ENCODE measurements at regions not wholly inside any gene's neighbourhood (a gene's known extent, or its start where the extent isn't known, plus 50 kb on each side); places are given as distances from the start of the nearest gene placed in this dataset.
"Not testable (repeated sequence)": the region's sequence is repeated elsewhere in the genome, so short reads cannot be mapped to it uniquely, and the experiment has no call there.

DNA sequence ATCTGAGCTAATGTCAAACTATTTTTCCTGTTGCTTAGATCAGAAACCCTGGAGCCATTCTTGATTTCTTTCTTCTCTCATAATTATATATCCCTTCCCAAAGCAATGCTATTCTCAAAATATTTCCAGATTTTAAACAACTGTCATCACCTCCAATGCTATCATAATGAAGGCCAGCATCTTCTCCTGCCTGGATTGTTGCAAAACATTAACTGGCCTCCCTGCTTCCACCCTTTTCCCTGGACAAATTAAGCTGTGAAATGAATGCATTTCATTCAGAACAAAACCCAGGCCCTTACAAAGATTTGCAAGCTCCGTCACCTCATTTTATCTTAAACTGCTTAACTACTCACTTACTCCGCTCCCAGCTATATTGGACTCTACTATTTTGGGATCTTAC, 535.3 kb upstream of the HS3ST5 start:
- no peak for ATAC-seq
- no peaks in the 10 kb centered on the region for H3K4me1 Mint-ChIP-seq (ENCODE audit: low read depth)
- ChIA-PET CTCF (no interaction called here), POLR2A (no interaction called here)
- H3K9me3 Mint-ChIP-seq (ENCODE audit: insufficient read depth), result peaks cover 4% of the 10 kb centered on the region
- H3K36me3 Mint-ChIP-seq (ENCODE audit: low read depth), result no peaks in the 10 kb centered on the region
- H3K27ac Mint-ChIP-seq, result no peak overlapping the region
- no peaks in the 10 kb centered on the region for H3K27me3 Mint-ChIP-seq (ENCODE audit: low read depth)
- no peak for DNase-seq
- no peak overlapping the region for H3K4me3 Mint-ChIP-seq

DNA sequence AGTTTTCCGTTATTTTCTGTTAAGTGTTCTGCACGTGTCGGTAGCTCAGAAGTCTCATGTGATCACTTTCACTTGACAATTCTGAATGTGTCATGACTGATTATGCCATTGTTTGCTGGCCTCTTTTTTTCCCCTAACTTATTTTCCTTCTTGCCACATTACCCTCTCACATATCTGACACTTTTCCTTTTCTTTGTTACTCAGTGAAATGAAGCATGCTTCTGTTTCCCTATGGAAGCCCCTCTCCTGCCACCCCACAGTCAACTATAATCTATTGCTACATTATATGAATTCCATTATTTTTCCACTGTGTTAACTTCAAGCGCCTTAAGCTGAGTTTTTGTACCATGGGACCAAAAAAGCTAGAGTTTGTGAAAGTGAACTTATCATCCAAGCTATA, 531.6 kb upstream of the HS3ST5 start:
- Mint-ChIP-seq H3K36me3 (ENCODE audit: low read depth) (no peaks in the 10 kb centered on the region), H3K4me3 (no peak overlapping the region)
- POLR2A ChIA-PET, result no interaction called here

DNA sequence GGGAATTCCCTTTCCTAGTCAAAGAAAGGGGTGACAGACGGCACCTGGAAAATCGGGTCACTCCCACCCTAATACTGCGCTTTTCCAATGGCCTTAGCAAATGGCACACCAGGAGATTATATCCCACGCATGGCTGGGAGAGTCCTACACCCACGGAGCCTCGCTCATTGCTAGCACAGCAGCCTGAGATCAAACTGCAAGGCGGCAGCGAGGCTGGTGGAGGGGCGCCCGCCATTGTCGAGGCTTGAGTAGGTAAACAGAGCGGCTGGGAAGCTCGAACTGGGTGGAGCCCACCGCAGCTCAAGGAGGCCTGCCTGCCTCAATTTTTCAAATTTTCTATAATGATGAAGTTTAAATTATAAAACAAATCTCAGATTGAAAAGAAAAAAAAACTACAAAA, 522.7 kb upstream of the HS3ST5 start:
- H3K27me3 Mint-ChIP-seq (ENCODE audit: low read depth); ATAC-seq; H3K9me3 Mint-ChIP-seq (ENCODE audit: insufficient read depth); H3K27ac Mint-ChIP-seq; H3K4me3 Mint-ChIP-seq; H3K36me3 Mint-ChIP-seq (ENCODE audit: low read depth); H3K4me1 Mint-ChIP-seq (ENCODE audit: low read depth); DNase-seq; POLR2A ChIA-PET; CTCF ChIA-PET: not testable (repeated sequence)

More for the DNA sequence above, 531.6 kb upstream of the HS3ST5 start:
- Mint-ChIP-seq H3K27me3 (ENCODE audit: low read depth) (no peaks in the 10 kb centered on the region), H3K4me1 (ENCODE audit: low read depth) (no peaks in the 10 kb centered on the region), H3K27ac (no peak overlapping the region), H3K9me3 (ENCODE audit: insufficient read depth) (peaks cover 9% of the 10 kb centered on the region)
- no peak for DNase-seq
- no peak for ATAC-seq
- CTCF ChIA-PET, result no interaction called here

DNA sequence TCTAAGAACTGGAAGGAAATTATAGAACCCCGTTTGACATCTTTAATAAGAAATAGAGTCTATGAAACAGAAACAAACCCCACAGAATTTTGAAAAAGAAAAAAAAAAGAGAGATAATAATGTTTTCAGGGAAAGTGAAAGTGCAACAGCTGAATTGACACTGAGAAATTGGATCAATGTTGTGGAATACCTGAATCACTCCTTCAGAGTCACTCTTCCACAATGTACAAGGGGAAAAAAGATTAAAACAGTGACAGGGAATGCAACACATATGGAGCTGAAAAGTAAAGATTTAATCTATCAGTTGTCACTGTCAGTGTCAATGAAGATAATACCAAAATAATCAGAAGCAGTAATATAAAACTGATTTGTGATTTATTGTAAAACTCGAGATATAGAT, 520.8 kb upstream of the HS3ST5 start:
- no peaks in the 10 kb centered on the region for H3K36me3 Mint-ChIP-seq (ENCODE audit: low read depth)
- ChIA-PET CTCF (no interaction called here), POLR2A (no interaction called here)
- no peaks in the 10 kb centered on the region for H3K27me3 Mint-ChIP-seq (ENCODE audit: low read depth)
- H3K4me1 Mint-ChIP-seq (ENCODE audit: low read depth), result no peaks in the 10 kb centered on the region
- ATAC-seq (no peak), DNase-seq (no peak)
- H3K9me3 Mint-ChIP-seq (ENCODE audit: insufficient read depth), result peaks cover 10% of the 10 kb centered on the region
- no peak overlapping the region for H3K27ac Mint-ChIP-seq
- no peak overlapping the region for H3K4me3 Mint-ChIP-seq

DNA sequence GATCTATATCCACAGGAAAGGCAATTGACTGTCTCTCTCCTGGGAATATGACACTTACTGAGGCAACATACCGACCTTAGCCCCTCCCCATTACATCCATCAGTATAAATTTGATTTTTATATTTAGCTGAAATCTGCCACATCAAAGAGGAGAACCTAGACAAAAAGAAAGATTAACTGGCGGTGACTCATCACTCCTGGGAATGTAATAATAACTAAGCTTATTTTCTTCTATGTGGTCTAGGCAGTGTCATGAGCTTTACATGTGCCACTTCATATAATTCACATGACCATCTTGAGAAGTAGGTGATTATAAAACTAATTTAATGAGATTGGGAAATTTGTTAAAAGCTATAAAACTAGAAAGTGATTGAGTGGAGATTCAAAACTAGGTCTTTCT, 520.0 kb upstream of the HS3ST5 start:
- POLR2A ChIA-PET, result no interaction called here
- CTCF ChIA-PET, result no interaction called here

DNA sequence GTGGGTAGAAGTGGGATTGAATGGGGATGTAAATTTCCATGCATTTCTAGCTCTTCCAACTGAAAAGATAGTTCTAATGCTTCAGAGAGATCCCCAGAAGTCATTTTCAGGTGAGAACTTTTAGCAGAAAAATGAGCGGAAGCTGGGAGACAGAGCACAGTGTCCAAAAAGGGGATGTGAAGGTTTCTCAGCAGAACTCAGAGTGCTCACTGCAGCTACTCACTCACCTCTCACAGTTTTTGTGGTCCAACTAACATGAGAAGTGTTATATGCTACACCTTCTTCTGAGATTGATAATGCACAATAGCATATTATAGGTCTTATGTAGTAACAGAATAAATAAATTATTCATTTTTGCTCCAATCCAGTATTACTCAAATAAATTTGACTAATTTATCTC, 519.2 kb upstream of the HS3ST5 start:
- CTCF ChIA-PET, result no interaction called here

More for the DNA sequence above, 520.0 kb upstream of the HS3ST5 start:
- DNase-seq (no peak), ATAC-seq (no peak)
- Mint-ChIP-seq H3K36me3 (ENCODE audit: low read depth) (no peaks in the 10 kb centered on the region), H3K4me3 (no peak overlapping the region), H3K4me1 (ENCODE audit: low read depth) (no peaks in the 10 kb centered on the region), H3K27ac (no peak overlapping the region), H3K27me3 (ENCODE audit: low read depth) (no peaks in the 10 kb centered on the region), H3K9me3 (ENCODE audit: insufficient read depth) (peaks cover 10% of the 10 kb centered on the region)

DNA sequence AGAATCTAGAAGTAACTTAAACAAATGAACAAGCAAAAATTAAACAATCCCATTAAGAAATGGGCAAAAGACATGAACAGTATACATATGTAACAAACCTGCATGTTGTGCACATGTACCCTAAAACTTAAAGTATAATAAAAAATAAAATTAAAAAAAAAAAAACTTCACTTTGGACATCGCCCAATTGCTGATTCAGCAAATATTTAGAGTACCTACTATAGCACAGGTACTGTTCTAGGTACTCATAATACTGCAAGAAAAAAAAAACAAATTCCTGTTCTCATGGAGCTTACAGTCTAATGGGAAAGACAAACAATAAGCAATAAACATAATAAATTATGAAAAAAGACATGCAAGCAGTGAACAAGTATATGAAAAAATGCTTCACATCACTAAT, 501.5 kb upstream of the HS3ST5 start:
- CTCF ChIA-PET, result no interaction called here
- POLR2A ChIA-PET, result no interaction called here

More for the DNA sequence above, 519.2 kb upstream of the HS3ST5 start:
- H3K36me3 Mint-ChIP-seq (ENCODE audit: low read depth), result no peaks in the 10 kb centered on the region
- H3K4me3 Mint-ChIP-seq, result no peak overlapping the region
- peaks cover 10% of the 10 kb centered on the region for H3K9me3 Mint-ChIP-seq (ENCODE audit: insufficient read depth)
- no peak overlapping the region for H3K27ac Mint-ChIP-seq
- no peaks in the 10 kb centered on the region for H3K4me1 Mint-ChIP-seq (ENCODE audit: low read depth)
- ATAC-seq (no peak), DNase-seq (no peak)
- POLR2A ChIA-PET, result no interaction called here
- no peaks in the 10 kb centered on the region for H3K27me3 Mint-ChIP-seq (ENCODE audit: low read depth)

DNA sequence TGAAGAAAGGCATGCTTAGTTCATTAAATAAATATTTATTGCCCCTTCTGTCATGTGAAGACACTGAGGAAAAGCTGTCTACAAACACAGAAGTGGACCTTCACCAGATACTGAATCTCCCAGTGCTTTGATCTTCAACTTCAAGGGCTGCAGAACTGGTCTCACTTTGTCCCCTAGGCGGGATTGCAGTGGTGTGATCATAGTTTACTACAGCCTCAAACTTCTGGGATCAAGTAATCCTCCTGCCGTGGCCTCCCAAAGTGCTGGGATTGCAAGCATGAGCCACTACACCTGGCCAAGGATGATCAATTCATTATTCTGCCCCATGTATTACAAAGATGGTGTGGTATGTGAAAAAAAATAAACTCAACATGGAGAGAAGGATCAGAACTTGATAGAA, 496.2 kb upstream of the HS3ST5 start:
- POLR2A ChIA-PET, result no interaction called here

More for the DNA sequence above, 501.5 kb upstream of the HS3ST5 start:
- H3K27me3 Mint-ChIP-seq (ENCODE audit: low read depth), result no peaks in the 10 kb centered on the region
- DNase-seq (no peak), ATAC-seq (no peak)
- H3K9me3 Mint-ChIP-seq (ENCODE audit: insufficient read depth), result peaks cover 13% of the 10 kb centered on the region
- H3K27ac Mint-ChIP-seq, result no peak overlapping the region
- no peak overlapping the region for H3K4me3 Mint-ChIP-seq
- H3K36me3 Mint-ChIP-seq (ENCODE audit: low read depth), result no peaks in the 10 kb centered on the region
- no peaks in the 10 kb centered on the region for H3K4me1 Mint-ChIP-seq (ENCODE audit: low read depth)

DNA sequence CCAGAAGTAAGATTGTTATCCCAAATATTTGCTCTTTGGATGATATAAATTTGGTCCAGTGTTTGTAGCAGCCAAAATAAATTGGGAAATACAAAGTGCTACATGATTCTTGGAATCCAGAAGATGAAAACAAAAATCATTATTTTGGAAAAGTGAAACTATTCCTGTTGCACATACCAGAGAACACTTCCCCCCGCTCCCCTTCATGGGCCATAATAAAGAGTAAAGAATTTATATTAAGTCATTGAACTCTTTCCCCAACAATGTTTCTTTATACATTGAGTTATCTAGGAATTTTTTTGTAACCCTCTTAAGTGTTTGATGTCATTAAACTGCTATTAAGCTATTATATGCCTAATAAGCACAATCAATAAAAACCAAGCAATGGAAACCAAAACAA, 490.4 kb upstream of the HS3ST5 start:
- no peak for ATAC-seq
- no peaks in the 10 kb centered on the region for H3K27me3 Mint-ChIP-seq (ENCODE audit: low read depth)
- H3K4me3 Mint-ChIP-seq, result no peak overlapping the region
- H3K36me3 Mint-ChIP-seq (ENCODE audit: low read depth), result no peaks in the 10 kb centered on the region
- H3K27ac Mint-ChIP-seq, result no peak overlapping the region
- DNase-seq, result no peak
- no peaks in the 10 kb centered on the region for H3K9me3 Mint-ChIP-seq (ENCODE audit: insufficient read depth)
- H3K4me1 Mint-ChIP-seq (ENCODE audit: low read depth), result no peaks in the 10 kb centered on the region
- ChIA-PET CTCF (no interaction called here), POLR2A (no interaction called here)

More for the DNA sequence above, 496.2 kb upstream of the HS3ST5 start:
- Mint-ChIP-seq H3K4me1 (ENCODE audit: low read depth) (no peaks in the 10 kb centered on the region), H3K36me3 (ENCODE audit: low read depth) (no peaks in the 10 kb centered on the region), H3K27me3 (ENCODE audit: low read depth) (no peaks in the 10 kb centered on the region), H3K27ac (no peak overlapping the region), H3K4me3 (no peak overlapping the region), H3K9me3 (ENCODE audit: insufficient read depth) (peaks cover 9% of the 10 kb centered on the region)
- ATAC-seq, result no peak
- CTCF ChIA-PET, result no interaction called here
- no peak for DNase-seq

DNA sequence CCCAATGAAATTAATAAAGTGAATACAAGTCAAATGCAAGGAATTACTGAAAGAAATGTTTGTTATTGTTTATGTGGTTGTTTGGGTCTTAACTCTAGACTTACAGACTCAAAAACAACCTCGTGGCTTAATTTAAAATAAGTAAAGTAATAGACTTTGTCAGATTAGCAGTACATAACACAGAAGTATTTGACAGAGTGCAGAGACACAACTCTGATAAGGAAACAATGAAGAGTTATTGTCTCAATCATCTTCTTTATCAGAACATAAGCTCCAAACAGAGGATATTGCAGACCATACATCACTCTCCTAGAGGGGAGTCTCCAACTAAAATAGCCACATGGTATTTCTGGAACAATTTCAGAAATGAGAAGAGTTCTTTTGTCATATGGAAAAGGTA, 487.7 kb upstream of the HS3ST5 start:
- no peaks in the 10 kb centered on the region for H3K27me3 Mint-ChIP-seq (ENCODE audit: low read depth)
- H3K4me3 Mint-ChIP-seq, result no peak overlapping the region
- H3K9me3 Mint-ChIP-seq (ENCODE audit: insufficient read depth), result no peaks in the 10 kb centered on the region
- H3K36me3 Mint-ChIP-seq (ENCODE audit: low read depth), result no peaks in the 10 kb centered on the region
- DNase-seq, result no peak
- no peak overlapping the region for H3K27ac Mint-ChIP-seq
- POLR2A ChIA-PET, result no interaction called here
- no peak for ATAC-seq
- CTCF ChIA-PET, result no interaction called here
- H3K4me1 Mint-ChIP-seq (ENCODE audit: low read depth), result no peaks in the 10 kb centered on the region

DNA sequence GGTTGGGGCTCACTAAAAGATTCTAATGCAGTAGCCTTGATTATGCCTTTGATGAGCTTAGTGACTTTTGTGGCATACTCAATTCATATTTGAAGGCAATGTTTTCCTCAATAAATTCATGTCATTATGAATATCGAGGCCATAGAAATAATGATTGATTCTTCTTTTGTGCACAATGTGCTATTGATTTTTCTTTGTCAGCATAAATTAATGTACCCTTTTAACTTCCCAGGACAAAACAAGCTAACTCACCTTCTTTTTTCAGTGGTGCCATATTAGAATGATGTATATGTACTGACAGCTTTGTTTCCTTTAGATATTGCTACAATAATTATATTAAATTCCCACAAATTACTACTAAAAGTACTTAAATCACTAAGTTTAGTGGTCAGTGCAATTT, 484.3 kb upstream of the HS3ST5 start:
- Mint-ChIP-seq H3K4me1 (ENCODE audit: low read depth) (no peaks in the 10 kb centered on the region), H3K9me3 (ENCODE audit: insufficient read depth) (no peaks in the 10 kb centered on the region), H3K36me3 (ENCODE audit: low read depth) (no peaks in the 10 kb centered on the region), H3K27ac (no peak overlapping the region), H3K27me3 (ENCODE audit: low read depth) (no peaks in the 10 kb centered on the region), H3K4me3 (no peak overlapping the region)
- ATAC-seq (no peak), DNase-seq (no peak)
- ChIA-PET CTCF (no interaction called here), POLR2A (no interaction called here)

DNA sequence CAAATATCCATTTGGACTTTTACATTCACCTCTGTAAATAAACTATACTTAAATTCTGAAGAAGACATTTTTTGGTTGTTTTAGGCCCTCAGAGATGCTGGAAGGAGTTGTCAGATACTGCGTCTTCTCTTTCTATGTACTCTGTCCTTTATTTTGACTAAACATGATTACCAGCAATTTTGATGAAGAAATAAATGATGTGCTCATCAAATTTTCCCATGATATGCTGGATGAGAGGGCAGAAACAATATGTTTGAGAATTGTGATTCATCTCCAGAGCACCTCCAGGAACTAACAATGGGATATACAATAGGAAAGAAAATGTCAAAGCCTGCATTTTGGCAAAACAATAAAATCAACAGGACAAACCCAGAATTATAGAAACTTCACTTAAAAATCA, 481.6 kb upstream of the HS3ST5 start:
- Mint-ChIP-seq H3K4me3 (no peak overlapping the region), H3K27me3 (ENCODE audit: low read depth) (no peaks in the 10 kb centered on the region), H3K36me3 (ENCODE audit: low read depth) (no peaks in the 10 kb centered on the region), H3K4me1 (ENCODE audit: low read depth) (no peaks in the 10 kb centered on the region), H3K27ac (no peak overlapping the region), H3K9me3 (ENCODE audit: insufficient read depth) (no peaks in the 10 kb centered on the region)
- ChIA-PET POLR2A (no interaction called here), CTCF (no interaction called here)
- no peak for DNase-seq
- no peak for ATAC-seq

DNA sequence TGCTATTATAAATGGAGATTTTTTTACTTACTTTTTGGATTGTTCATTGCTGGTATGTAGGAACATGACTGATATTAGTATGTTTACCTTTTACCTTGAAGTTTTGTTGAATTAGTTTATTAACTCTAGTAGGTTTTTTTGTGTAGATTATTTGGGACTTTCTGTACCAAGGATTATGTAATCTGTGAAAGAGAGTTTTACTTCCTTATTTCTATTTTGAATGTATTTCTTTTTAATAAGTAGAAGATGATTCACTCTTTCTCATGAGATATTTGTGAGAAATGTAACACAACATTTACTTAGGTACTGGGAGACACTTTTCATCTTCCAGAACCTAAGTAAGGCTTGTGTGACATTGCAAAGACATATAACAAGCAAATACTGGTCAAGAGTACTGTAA, 473.9 kb upstream of the HS3ST5 start:
- H3K27ac Mint-ChIP-seq, result no peak overlapping the region

More for the DNA sequence above, 473.9 kb upstream of the HS3ST5 start:
- ATAC-seq (no peak), DNase-seq (no peak)
- no peaks in the 10 kb centered on the region for H3K4me1 Mint-ChIP-seq (ENCODE audit: low read depth)
- ChIA-PET CTCF (no interaction called here), POLR2A (no interaction called here)
- H3K27me3 Mint-ChIP-seq (ENCODE audit: low read depth), result no peaks in the 10 kb centered on the region
- no peaks in the 10 kb centered on the region for H3K36me3 Mint-ChIP-seq (ENCODE audit: low read depth)
- no peak overlapping the region for H3K4me3 Mint-ChIP-seq
- peaks cover 8% of the 10 kb centered on the region for H3K9me3 Mint-ChIP-seq (ENCODE audit: insufficient read depth)

All from activated CD8-positive, alpha-beta T cell treated with anti-CD3 and anti-CD28 coated beads, Interleukin-2, amount 10 ng/mL, durations not matched to agents 7 days and 5 days (primary cell).